Peyer's patch (tissue), 4 donors: ENCODE measurements at regions not wholly inside any gene's neighbourhood (a gene's known extent, or its start where the extent isn't known, plus 50 kb on each side); places are given as distances from the start of the nearest gene placed in this dataset.

Experiments used
- DNase-seq, 3 donors: peaks; one replicate each; pipeline ENCODE4 v3.0.0-alpha.2; 2017 to 2019
- H3K27ac ChIP-seq, 4 donors: fragments of 200-600 bp; sonication (generic); one replicate each; pipeline ENCODE4 v1.5.1; 2016 to 2019
- H3K27me3 ChIP-seq, 2 donors: fragments of 200-600 bp; sonication (generic); one replicate each; pipeline ENCODE4 v1.5.1; 2019
- H3K36me3 ChIP-seq, 3 donors: fragments of 200-600 bp; sonication (generic); one replicate each; pipeline ENCODE4 v1.5.1; 2016 to 2019
- H3K4me1 ChIP-seq, 4 donors: fragments of 200-600 bp; sonication (generic); one replicate each; pipeline ENCODE4 v1.5.1; 2016 to 2019
- H3K4me3 ChIP-seq, 4 donors: fragments of 200-600 bp; sonication (generic); 1 replicate in 3 of 4; 2 replicates in 1 of 4; pipeline ENCODE4 v1.5.1; 2016 to 2019; ENCODE audit warnings: mild to moderate bottlenecking in 1 of 4
- H3K9me3 ChIP-seq, 4 donors: fragments of 200-600 bp; sonication (generic); one replicate each; pipeline ENCODE4 v1.5.1; 2016 to 2019; ENCODE audit warnings: mild to moderate bottlenecking in 1 of 4
- POLR2A ChIP-seq, 2 donors: fragments of 450-650 bp; IDR thresholded peaks; one replicate each; pipeline ENCODE4 v1.5.1; 2017; ENCODE audit warnings: antibody characterized with exemption in 2 of 2, mild to moderate bottlenecking in 2 of 2, moderate library complexity in 2 of 2
- TF ChIP-seq, protein P1 (sequence below), 6 experiments: fragments of 450-650 bp in 4 of 6; fragments of 200-600 bp in 2 of 6; sonication (generic) in 1 of 6; IDR thresholded peaks; one replicate each; pipeline ENCODE4 v1.5.1; 2017 to 2019; ENCODE audit warnings: antibody characterized with exemption in 6 of 6, mild to moderate bottlenecking in 3 of 6, moderate library complexity in 1 of 6

DNA sequence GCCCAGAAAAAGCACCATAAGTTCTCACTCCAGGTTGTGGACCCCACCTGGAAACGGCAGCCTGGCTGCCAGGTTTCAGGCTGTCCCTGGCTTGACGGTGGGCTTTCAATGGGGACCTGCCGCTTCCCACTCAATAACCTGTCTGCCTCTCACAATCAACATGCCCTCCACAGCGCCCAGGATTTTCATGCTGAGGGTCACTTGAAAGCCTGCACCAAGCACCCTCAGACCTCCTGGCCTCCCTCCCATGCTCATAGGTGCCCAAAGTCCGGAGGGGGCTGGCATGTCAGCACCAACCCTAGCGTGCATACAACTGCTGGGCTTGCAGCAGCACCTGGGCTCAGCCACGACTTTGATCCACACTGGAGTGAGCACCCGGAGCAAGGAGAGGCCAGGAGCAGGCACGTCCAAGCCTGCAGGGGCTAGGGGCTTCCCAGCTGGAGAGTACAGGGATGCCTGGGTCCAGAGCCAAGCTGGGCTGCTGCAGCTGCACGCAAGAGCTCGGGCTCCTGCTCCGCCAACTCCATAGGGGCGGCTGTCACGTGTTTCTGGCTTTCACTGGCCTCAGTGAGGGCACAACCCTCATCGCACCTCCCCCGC lies 1214.3 kb upstream of the RAG2 start:
- DNase-seq, result peak in 1 of 3 donors; percentile 34
- Histone ChIP-seq H3K27me3 (no peaks in the 10 kb centered on the region), H3K4me3 (no peak overlapping the region), H3K27ac (no peak overlapping the region), H3K36me3 (no peaks in the 10 kb centered on the region), H3K4me1 (no peaks in the 10 kb centered on the region), H3K9me3 (no peaks in the 10 kb centered on the region)
- no peak for TF ChIP-seq POLR2A (IDR thresholded peaks at IDR 0.05)
- TF ChIP-seq, protein P1, sequence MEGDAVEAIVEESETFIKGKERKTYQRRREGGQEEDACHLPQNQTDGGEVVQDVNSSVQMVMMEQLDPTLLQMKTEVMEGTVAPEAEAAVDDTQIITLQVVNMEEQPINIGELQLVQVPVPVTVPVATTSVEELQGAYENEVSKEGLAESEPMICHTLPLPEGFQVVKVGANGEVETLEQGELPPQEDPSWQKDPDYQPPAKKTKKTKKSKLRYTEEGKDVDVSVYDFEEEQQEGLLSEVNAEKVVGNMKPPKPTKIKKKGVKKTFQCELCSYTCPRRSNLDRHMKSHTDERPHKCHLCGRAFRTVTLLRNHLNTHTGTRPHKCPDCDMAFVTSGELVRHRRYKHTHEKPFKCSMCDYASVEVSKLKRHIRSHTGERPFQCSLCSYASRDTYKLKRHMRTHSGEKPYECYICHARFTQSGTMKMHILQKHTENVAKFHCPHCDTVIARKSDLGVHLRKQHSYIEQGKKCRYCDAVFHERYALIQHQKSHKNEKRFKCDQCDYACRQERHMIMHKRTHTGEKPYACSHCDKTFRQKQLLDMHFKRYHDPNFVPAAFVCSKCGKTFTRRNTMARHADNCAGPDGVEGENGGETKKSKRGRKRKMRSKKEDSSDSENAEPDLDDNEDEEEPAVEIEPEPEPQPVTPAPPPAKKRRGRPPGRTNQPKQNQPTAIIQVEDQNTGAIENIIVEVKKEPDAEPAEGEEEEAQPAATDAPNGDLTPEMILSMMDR (IDR thresholded peaks at IDR 0.05), result no peak

DNA sequence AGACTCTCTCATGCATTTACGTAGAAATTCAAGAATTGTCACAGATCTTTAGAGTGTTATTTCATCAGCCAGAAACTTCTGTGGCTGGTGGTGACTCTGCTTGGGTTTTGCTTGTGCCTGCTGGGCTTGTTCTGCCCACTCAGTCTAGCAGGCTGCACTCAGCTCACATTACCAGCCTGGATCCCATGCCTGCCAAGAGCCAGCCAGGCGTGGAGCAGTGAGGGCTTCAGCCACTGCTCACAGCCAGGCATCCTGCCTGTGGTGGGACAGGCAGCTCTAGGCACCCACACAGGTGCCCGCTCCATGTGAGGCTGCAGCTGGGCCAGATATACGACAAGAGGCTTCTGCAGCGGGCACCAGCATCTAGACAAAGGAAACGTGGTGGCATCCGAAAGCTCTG lies 1213.3 kb upstream of the RAG2 start:
- DNase-seq, result peak in 1 of 3 donors; percentile 28
- H3K9me3 ChIP-seq, result no peaks in the 10 kb centered on the region
- no peaks in the 10 kb centered on the region for H3K36me3 ChIP-seq
- no peaks in the 10 kb centered on the region for H3K4me1 ChIP-seq
- H3K27me3 ChIP-seq, result no peaks in the 10 kb centered on the region
- no peak overlapping the region for H3K27ac ChIP-seq
- TF ChIP-seq POLR2A (IDR thresholded peaks at IDR 0.05), result no peak
- TF ChIP-seq, protein P1 (IDR thresholded peaks at IDR 0.05), result no peak
- H3K4me3 ChIP-seq, result no peak overlapping the region

DNA sequence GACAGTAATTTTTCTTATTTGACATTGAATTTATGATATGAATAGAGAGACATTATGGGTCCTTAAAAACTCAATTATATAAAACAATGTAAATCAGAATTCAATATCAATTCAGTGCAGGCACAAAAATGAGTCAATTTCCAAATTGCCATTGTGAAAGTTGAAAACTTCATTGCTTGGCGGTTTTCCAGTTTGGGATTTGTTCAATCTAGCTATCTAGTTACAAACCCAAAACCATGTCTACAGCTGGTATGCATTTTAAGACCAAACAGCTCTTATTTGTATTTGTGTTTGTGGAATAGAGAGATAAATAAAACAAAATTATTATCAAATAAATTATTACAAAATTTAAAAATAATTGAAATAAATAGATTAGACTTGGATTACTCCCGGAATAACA lies 1206.6 kb upstream of the RAG2 start:
- Histone ChIP-seq H3K27ac (no peak overlapping the region), H3K36me3 (no peaks in the 10 kb centered on the region), H3K27me3 (no peaks in the 10 kb centered on the region), H3K4me3 (no peak overlapping the region), H3K4me1 (no peaks in the 10 kb centered on the region), H3K9me3 (no peaks in the 10 kb centered on the region)
- TF ChIP-seq POLR2A (IDR thresholded peaks at IDR 0.05), result no peak
- TF ChIP-seq, protein P1 (IDR thresholded peaks at IDR 0.05), result no peak
- no peak for DNase-seq

DNA sequence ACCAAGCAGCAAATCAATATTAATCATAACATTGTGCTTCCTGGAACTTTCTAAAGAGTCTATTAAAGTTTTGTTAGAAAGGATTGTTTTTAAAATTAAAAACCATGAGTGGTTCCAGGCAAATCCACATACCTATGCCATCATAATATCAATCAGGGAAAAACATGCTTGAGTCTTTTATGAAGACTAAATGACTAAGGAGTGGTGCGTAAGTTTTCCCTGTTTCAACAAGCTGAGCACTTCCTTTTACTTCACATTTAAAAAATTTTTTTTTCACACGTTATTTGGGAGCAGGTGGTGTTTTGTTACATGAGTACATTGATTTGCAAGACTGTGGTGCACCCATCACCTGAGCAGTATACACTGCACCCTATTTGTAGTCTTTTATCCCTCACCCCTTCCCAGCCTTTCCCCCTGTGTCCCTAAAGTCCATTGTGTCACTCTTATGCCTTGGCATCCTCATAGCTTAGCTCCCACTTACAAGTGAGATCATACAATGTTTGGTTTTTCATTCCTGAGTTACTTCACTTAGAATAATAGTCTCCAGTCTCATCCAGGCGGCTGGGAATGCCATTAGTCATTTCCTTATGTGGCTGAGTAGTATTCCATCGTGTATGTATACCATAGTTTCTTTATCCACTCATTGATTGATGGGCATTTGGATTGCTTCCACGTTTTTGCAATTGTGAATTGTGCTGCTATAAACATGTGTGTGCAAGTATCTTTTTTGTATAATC lies 1190.3 kb upstream of the RAG2 start:
- H3K27me3 ChIP-seq, result no peaks in the 10 kb centered on the region
- DNase-seq, result no peak
- H3K36me3 ChIP-seq, result no peaks in the 10 kb centered on the region
- H3K4me3 ChIP-seq, result no peak overlapping the region
- TF ChIP-seq, protein P1 (IDR thresholded peaks at IDR 0.05), result no peak
- TF ChIP-seq POLR2A (IDR thresholded peaks at IDR 0.05), result no peak
- no peaks in the 10 kb centered on the region for H3K4me1 ChIP-seq
- no peak overlapping the region for H3K27ac ChIP-seq
- H3K9me3 ChIP-seq, result peaks cover 0 to 4% (median 0%) of the 10 kb centered on the region in 4 donors

DNA sequence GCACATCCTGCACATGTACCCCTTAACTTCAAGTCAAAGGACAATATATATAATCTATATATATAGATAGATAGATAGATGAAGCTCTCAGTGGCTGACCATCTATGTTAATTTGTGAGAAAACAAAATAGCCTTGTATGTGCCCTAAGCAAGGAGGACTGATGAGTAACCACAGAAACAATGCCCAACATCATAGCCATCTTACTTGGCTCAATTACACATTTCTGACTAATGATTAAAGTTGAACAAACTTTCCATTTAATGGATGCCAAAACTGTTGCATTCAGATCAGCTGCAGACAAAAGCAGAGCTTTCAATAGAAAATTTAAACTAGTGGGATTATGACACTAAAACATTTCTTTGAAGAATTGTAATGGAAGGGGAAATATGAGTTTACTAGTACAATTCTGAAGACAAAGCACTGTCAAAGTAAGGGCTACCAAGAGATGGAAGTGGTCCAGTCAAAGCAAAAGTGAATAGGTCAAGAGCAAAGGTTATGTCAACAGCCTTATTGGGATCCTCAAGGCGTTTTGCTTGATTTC lies 1188.2 kb upstream of the RAG2 start:
- H3K27ac ChIP-seq, result no peak overlapping the region
- DNase-seq, result no peak
- no peaks in the 10 kb centered on the region for H3K27me3 ChIP-seq
- H3K36me3 ChIP-seq, result no peaks in the 10 kb centered on the region
- H3K4me1 ChIP-seq, result no peaks in the 10 kb centered on the region
- H3K9me3 ChIP-seq, result peaks cover 0 to 9% (median 0%) of the 10 kb centered on the region in 4 donors
- TF ChIP-seq, protein P1 (IDR thresholded peaks at IDR 0.05), result no peak
- TF ChIP-seq POLR2A (IDR thresholded peaks at IDR 0.05), result no peak
- H3K4me3 ChIP-seq, result no peak overlapping the region
